ENCODE measurements at regions not wholly inside any gene's neighbourhood (a gene's known extent, or its start where the extent isn't known, plus 50 kb on each side); places are given as distances from the start of the nearest gene placed in this dataset.

- H3K9me3 ChIP-seq (ENCODE audit: insufficient read depth in 2 of 2, low read depth in 1 of 2, low read length in 1 of 2): no peaks in the 10 kb centered on the region
- FAIRE-seq: no peak
- H3K27ac ChIP-seq (ENCODE audit: low read depth, low read length): no peak overlapping the region
- POLR2A ChIA-PET (ENCODE audit: partially characterized antibody): no interaction called here
- H3K4me1 ChIP-seq (replicated peaks in 1 of 4; ENCODE audit: control insufficient read depth in 3 of 4, insufficient read depth in 4 of 4, low read length in 3 of 4): no peaks in the 10 kb centered on the region
- no peak overlapping the region for H2BK5ac ChIP-seq (ENCODE audit: low read depth, low read length)
- no peaks in the 10 kb centered on the region for H3K79me1 ChIP-seq (ENCODE audit: low read depth, low read length)
- no peaks in the 10 kb centered on the region for H3K79me2 ChIP-seq (ENCODE audit: control insufficient read depth in 1 of 2, insufficient read depth in 2 of 2, low read length in 2 of 2)
- H2AK5ac ChIP-seq (ENCODE audit: low read depth, low read length): no peak overlapping the region
- no peak overlapping the region for H3K4ac ChIP-seq (replicated peaks; ENCODE audit: insufficient read length, low read depth, low read length)
- no peak overlapping the region for H4K91ac ChIP-seq (replicated peaks; ENCODE audit: insufficient read length, low read length)
- no peak overlapping the region for H3K14ac ChIP-seq (ENCODE audit: insufficient read length)
- H2BK20ac ChIP-seq (ENCODE audit: low read length): no peak overlapping the region
- H4K5ac ChIP-seq (ENCODE audit: insufficient read length, low read depth, low read length): no peak overlapping the region
- H3K4me3 ChIP-seq (ENCODE audit: extremely low read depth in 1 of 4, insufficient read depth in 2 of 4, low read depth in 3 of 4, low read length in 4 of 4): no peak overlapping the region
- H2BK120ac ChIP-seq (replicated peaks; ENCODE audit: low read depth, low read length): no peak overlapping the region
- CTCF ChIA-PET (ENCODE audit: partially characterized antibody): no interaction called here
- DNase-seq (ENCODE audit: low read depth in 1 of 2, low spot score in 2 of 2): no peak
- no peak overlapping the region for H2BK15ac ChIP-seq (ENCODE audit: low read length)
- no peak overlapping the region for H3K23ac ChIP-seq (ENCODE audit: insufficient read length)
- no peak overlapping the region for H2BK12ac ChIP-seq (ENCODE audit: low read depth, low read length)
- TF ChIP-seq POLR2A (IDR thresholded peaks at IDR 0.05; ENCODE audit: control extremely low read depth in 1 of 2, low read depth in 2 of 2, low read length in 2 of 2): no peak
- no peak for TF ChIP-seq PHF8 (conservative IDR thresholded peaks at IDR 0.05; ENCODE audit: low read depth, low read length)
- TF ChIP-seq, protein P1, sequence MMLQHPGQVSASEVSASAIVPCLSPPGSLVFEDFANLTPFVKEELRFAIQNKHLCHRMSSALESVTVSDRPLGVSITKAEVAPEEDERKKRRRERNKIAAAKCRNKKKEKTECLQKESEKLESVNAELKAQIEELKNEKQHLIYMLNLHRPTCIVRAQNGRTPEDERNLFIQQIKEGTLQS (IDR thresholded peaks at IDR 0.05; ENCODE audit: insufficient read depth, low read depth, low read length): no peak
- no peak for TF ChIP-seq EGR1 (IDR thresholded peaks at IDR 0.05; ENCODE audit: borderline replicate concordance, low read depth, low read length)
- TF ChIP-seq EZH2 (IDR thresholded peaks at IDR 0.05; ENCODE audit: low read depth, low read length, severe bottlenecking): no peak
- TF ChIP-seq SP2 (IDR thresholded peaks at IDR 0.05; ENCODE audit: low read length): no peak
- TF ChIP-seq TCF12 (IDR thresholded peaks at IDR 0.05; ENCODE audit: low read depth, low read length): no peak
- TF ChIP-seq SP1 (IDR thresholded peaks at IDR 0.05; ENCODE audit: low read depth, low read length): no peak
- TF ChIP-seq MAX (IDR thresholded peaks at IDR 0.05): no peak
- no peak for TF ChIP-seq CEBPB (IDR thresholded peaks at IDR 0.05; ENCODE audit: low read depth, low read length)
- no peak for TF ChIP-seq CBX5 (IDR thresholded peaks at IDR 0.05; ENCODE audit: low read depth, low read length)
- no peak for TF ChIP-seq CHD1 (IDR thresholded peaks at IDR 0.05; ENCODE audit: low read depth, low read length)
- no peak for TF ChIP-seq TEAD4 (IDR thresholded peaks at IDR 0.05; ENCODE audit: low read depth, low read length)
- no peak for TF ChIP-seq BCL11A (IDR thresholded peaks at IDR 0.05; ENCODE audit: low read depth in 2 of 2, low read length in 2 of 2)
- TF ChIP-seq BRCA1 (IDR thresholded peaks at IDR 0.05; ENCODE audit: low read depth, low read length): no peak
- H3K56ac ChIP-seq (replicated peaks; ENCODE audit: insufficient read length, low read depth, low read length): no peak overlapping the region
- no peaks in the 10 kb centered on the region for H3K27me3 ChIP-seq (replicated peaks in 1 of 4; ENCODE audit: control insufficient read depth in 3 of 4, extremely low read depth in 1 of 4, insufficient read depth in 3 of 4, low read length in 3 of 4)
- no peaks in the 10 kb centered on the region for H4K20me1 ChIP-seq (replicated peaks in 1 of 2; ENCODE audit: control insufficient read depth in 1 of 2, insufficient read depth in 2 of 2, low read length in 2 of 2)
- H3K9ac ChIP-seq (replicated peaks in 1 of 4; ENCODE audit: extremely low read depth in 1 of 4, low read depth in 3 of 4, low read length in 3 of 4): no peak overlapping the region
- no peak overlapping the region for H2AFZ ChIP-seq (ENCODE audit: low read length)
- no peaks in the 10 kb centered on the region for H3K36me3 ChIP-seq (ENCODE audit: control insufficient read depth in 2 of 4, insufficient read depth in 4 of 4, low read length in 3 of 4)
- WGBS, 2 experiments (ENCODE audit: extremely low coverage in 1 of 2, insufficient coverage in 1 of 2, insufficient read length in 1 of 2, insufficient replicate concordance in 2 of 2, low coverage in 1 of 2, low lambda C conversion rate in 2 of 2, missing lambda C conversion rate in 1 of 2): 85% methylated on average over 3 of the region's 3 CpGs; no CpG with 5 or more reads in 1 of the 2 experiments
- no peak overlapping the region for H3K4me2 ChIP-seq (ENCODE audit: insufficient read depth in 1 of 2, low read depth in 2 of 2, low read length in 2 of 2)
- no peak overlapping the region for H4K8ac ChIP-seq (ENCODE audit: extremely low read depth, insufficient read depth, low read length)
- H3K18ac ChIP-seq (ENCODE audit: extremely low read depth, low read length): no peak overlapping the region
- H3K23me2 ChIP-seq (ENCODE audit: low read depth, low read length): no peaks in the 10 kb centered on the region
Observed at GRCh38 chr9:81474125-81474524, 215.2 kb downstream of the TLE1 start.
